Parathyroid adenoma (tissue), 2 donors: ENCODE measurements at regions not wholly inside any gene's neighbourhood (a gene's known extent, or its start where the extent isn't known, plus 50 kb on each side); places are given as distances from the start of the nearest gene placed in this dataset.

Experiments used
- H2AFZ ChIP-seq: fragments of 300-600 bp; sonication (generic); one replicate; pipeline ENCODE4 v1.7.0; 2017; ENCODE audit warnings: antibody characterized with exemption, mild to moderate bottlenecking
- H3K27ac ChIP-seq: fragments of 300-600 bp; sonication (generic); one replicate; pipeline ENCODE4 v1.7.0; 2017
- H3K27me3 ChIP-seq: fragments of 300-600 bp; sonication (generic); one replicate; pipeline ENCODE4 v1.7.0; 2017; ENCODE audit warnings: low read length; ENCODE audit not compliant: control insufficient read depth, insufficient read depth
- H3K36me3 ChIP-seq: fragments of 300-600 bp; sonication (generic); one replicate; pipeline ENCODE4 v1.7.0; 2017; ENCODE audit warnings: low read length; ENCODE audit not compliant: control insufficient read depth, insufficient read depth
- H3K4me1 ChIP-seq: fragments of 300-600 bp; sonication (generic); one replicate; pipeline ENCODE4 v1.7.0; 2017; ENCODE audit warnings: control low read depth
- H3K4me2 ChIP-seq: fragments of 300-600 bp; sonication (generic); one replicate; pipeline ENCODE4 v1.7.0; 2017; ENCODE audit warnings: low read length
- H3K4me3 ChIP-seq: fragments of 300-600 bp; sonication (generic); one replicate; pipeline ENCODE4 v1.7.0; 2017; ENCODE audit warnings: low read depth, low read length
- H3K79me2 ChIP-seq: fragments of 300-600 bp; sonication (generic); one replicate; pipeline ENCODE4 v1.7.0; 2017; ENCODE audit warnings: control low read depth
- H3K9ac ChIP-seq: fragments of 300-600 bp; sonication (generic); one replicate; pipeline ENCODE4 v1.7.0; 2017; ENCODE audit warnings: mild to moderate bottlenecking
- H3K9me3 ChIP-seq: fragments of 300-600 bp; sonication (generic); one replicate; pipeline ENCODE4 v1.7.0; 2017; ENCODE audit warnings: low read length; ENCODE audit not compliant: control insufficient read depth
- TF ChIP-seq, protein P1 (sequence below): fragments of 300-600 bp; sonication (generic); IDR thresholded peaks from one replicate; pipeline ENCODE4 v1.7.0; 2017; ENCODE audit warnings: antibody characterized with exemption, mild to moderate bottlenecking
- donor health status: primary hyperparathyroidism.

GRCh38 chr1:199716729-199717128 lies 310.8 kb upstream of the NR5A2 start:
- H3K27ac ChIP-seq = no peak overlapping the region
- no peak overlapping the region for H3K4me3 ChIP-seq
- no peaks in the 10 kb centered on the region for H3K27me3 ChIP-seq
- no peaks in the 10 kb centered on the region for H3K4me1 ChIP-seq
- no peak overlapping the region for H3K9ac ChIP-seq
- no peak overlapping the region for H3K4me2 ChIP-seq
- no peak overlapping the region for H2AFZ ChIP-seq
- TF ChIP-seq, protein P1, sequence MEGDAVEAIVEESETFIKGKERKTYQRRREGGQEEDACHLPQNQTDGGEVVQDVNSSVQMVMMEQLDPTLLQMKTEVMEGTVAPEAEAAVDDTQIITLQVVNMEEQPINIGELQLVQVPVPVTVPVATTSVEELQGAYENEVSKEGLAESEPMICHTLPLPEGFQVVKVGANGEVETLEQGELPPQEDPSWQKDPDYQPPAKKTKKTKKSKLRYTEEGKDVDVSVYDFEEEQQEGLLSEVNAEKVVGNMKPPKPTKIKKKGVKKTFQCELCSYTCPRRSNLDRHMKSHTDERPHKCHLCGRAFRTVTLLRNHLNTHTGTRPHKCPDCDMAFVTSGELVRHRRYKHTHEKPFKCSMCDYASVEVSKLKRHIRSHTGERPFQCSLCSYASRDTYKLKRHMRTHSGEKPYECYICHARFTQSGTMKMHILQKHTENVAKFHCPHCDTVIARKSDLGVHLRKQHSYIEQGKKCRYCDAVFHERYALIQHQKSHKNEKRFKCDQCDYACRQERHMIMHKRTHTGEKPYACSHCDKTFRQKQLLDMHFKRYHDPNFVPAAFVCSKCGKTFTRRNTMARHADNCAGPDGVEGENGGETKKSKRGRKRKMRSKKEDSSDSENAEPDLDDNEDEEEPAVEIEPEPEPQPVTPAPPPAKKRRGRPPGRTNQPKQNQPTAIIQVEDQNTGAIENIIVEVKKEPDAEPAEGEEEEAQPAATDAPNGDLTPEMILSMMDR = no peak
- no peaks in the 10 kb centered on the region for H3K79me2 ChIP-seq
- H3K9me3 ChIP-seq = no peaks in the 10 kb centered on the region
- H3K36me3 ChIP-seq = no peaks in the 10 kb centered on the region

- H3K4me2 ChIP-seq = no peak overlapping the region
- TF ChIP-seq, protein P1 = no peak
- H3K4me1 ChIP-seq = no peaks in the 10 kb centered on the region
- H3K9ac ChIP-seq = no peak overlapping the region
- no peak overlapping the region for H3K27ac ChIP-seq
- no peaks in the 10 kb centered on the region for H3K27me3 ChIP-seq
- H3K9me3 ChIP-seq = no peaks in the 10 kb centered on the region
- H3K36me3 ChIP-seq = no peaks in the 10 kb centered on the region
- no peak overlapping the region for H2AFZ ChIP-seq
- H3K79me2 ChIP-seq = no peaks in the 10 kb centered on the region
- no peak overlapping the region for H3K4me3 ChIP-seq
Measured at GRCh38 chr1:199719156-199719842, 308.2 kb upstream of the NR5A2 start.

DNA sequence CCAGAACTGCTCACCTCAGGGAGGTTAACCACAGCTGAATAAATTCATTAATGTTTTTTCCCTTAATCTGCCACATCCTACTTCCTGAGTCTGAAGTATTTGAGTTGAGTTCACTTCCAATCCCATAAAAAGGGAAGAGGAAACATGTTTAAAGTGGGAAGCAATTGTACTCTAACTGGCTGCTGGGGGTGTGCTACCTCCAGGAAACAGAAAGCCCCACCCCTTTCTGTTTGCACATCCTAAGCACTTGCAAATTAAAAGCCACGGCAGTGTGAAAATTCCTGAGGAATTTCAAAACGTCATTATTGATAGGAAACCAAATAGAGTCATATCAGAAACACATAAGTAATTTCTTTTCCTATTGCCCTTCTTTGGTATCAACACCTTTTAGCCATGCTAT lies 307.0 kb upstream of the NR5A2 start:
- no peaks in the 10 kb centered on the region for H3K27me3 ChIP-seq
- TF ChIP-seq, protein P1 = no peak
- no peak overlapping the region for H3K27ac ChIP-seq

DNA sequence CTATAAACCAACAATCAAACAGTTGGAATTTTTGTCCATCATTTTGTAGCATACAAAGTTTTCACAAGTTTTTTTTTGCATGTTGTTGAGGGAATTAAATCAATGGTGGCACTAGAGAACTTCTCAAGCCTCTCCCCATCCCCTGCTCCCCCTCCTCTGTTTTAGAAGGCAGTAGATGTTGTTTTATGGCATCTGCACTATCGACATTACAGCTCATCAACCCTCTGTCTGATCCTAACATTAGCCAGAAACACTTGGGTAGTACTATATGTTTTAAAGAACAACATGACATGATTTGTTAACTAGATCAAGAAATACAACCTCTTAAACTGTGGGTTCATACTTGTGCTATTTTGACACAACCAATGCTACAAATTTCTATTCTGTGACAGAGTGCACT lies 306.5 kb upstream of the NR5A2 start:
- Histone ChIP-seq H3K9ac (no peak overlapping the region), H3K4me1 (no peaks in the 10 kb centered on the region), H3K4me2 (no peak overlapping the region), H3K36me3 (no peaks in the 10 kb centered on the region), H3K79me2 (no peaks in the 10 kb centered on the region), H3K27ac (no peak overlapping the region), H3K4me3 (no peak overlapping the region), H3K9me3 (no peaks in the 10 kb centered on the region), H2AFZ (no peak overlapping the region), H3K27me3 (no peaks in the 10 kb centered on the region)
- TF ChIP-seq, protein P1 = no peak

More for the DNA sequence above, 307.0 kb upstream of the NR5A2 start:
- Histone ChIP-seq H3K9ac (no peak overlapping the region), H3K36me3 (no peaks in the 10 kb centered on the region), H3K9me3 (no peaks in the 10 kb centered on the region), H3K4me3 (no peak overlapping the region), H3K4me1 (no peaks in the 10 kb centered on the region), H3K4me2 (no peak overlapping the region), H3K79me2 (no peaks in the 10 kb centered on the region), H2AFZ (no peak overlapping the region)
